ENCODE measurements at regions not wholly inside any gene's neighbourhood (a gene's known extent, or its start where the extent isn't known, plus 50 kb on each side); places are given as distances from the start of the nearest gene placed in this dataset.
"Not testable (repeated sequence)": the region's sequence is repeated elsewhere in the genome, so short reads cannot be mapped to it uniquely, and the experiment has no call there.

DNA sequence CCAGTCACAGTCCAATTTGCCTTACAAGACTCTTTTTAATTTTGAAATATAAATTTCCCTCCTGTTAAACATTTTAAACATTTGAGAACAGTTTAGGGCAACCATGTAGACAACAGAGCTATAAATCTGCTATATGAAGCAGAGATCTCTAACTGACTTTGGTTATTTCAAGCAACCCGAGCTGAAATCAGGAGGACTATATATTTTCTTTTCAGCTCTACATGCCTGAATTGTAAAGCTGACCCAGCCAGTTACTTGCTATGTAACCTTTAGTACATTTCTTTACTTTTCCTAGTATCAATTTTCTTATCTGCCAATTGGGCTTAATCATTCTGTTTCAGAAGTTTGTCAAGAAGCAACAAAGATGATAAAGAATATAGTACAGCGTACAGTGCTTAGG, 457.4 kb upstream of the NECTIN3 start:
- TF ChIP-seq, protein P1, sequence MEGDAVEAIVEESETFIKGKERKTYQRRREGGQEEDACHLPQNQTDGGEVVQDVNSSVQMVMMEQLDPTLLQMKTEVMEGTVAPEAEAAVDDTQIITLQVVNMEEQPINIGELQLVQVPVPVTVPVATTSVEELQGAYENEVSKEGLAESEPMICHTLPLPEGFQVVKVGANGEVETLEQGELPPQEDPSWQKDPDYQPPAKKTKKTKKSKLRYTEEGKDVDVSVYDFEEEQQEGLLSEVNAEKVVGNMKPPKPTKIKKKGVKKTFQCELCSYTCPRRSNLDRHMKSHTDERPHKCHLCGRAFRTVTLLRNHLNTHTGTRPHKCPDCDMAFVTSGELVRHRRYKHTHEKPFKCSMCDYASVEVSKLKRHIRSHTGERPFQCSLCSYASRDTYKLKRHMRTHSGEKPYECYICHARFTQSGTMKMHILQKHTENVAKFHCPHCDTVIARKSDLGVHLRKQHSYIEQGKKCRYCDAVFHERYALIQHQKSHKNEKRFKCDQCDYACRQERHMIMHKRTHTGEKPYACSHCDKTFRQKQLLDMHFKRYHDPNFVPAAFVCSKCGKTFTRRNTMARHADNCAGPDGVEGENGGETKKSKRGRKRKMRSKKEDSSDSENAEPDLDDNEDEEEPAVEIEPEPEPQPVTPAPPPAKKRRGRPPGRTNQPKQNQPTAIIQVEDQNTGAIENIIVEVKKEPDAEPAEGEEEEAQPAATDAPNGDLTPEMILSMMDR (conservative IDR thresholded peaks at IDR 0.05; ENCODE audit: low read length) = no peak
- H3K4me3 ChIP-seq (ENCODE audit: low read length) = no peak overlapping the region
- no peak for DNase-seq (ENCODE audit: low read depth)

DNA sequence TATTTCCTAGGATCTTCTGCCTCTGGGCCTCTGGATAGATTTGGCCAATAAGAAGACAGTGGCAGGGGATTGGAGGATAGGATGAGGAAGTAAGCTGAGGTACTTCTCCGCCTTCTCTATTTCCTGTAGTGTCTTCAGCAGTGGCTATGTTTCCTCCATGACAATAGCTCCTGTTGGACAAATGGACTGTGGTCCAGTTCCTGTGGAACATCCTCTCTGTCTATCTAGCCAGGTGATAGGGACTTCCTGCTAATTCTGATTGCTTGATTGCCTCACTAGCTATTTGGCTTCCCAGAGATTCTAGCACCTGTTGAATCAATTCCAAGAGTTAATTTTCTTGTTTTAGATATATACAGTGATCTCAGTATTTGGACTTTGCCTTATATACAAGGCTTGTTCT, 456.2 kb upstream of the NECTIN3 start:
- TF ChIP-seq, protein P1 (conservative IDR thresholded peaks at IDR 0.05; ENCODE audit: low read length) = no peak
- no peak for DNase-seq (ENCODE audit: low read depth)
- H3K4me3 ChIP-seq (ENCODE audit: low read length) = no peak overlapping the region

DNA sequence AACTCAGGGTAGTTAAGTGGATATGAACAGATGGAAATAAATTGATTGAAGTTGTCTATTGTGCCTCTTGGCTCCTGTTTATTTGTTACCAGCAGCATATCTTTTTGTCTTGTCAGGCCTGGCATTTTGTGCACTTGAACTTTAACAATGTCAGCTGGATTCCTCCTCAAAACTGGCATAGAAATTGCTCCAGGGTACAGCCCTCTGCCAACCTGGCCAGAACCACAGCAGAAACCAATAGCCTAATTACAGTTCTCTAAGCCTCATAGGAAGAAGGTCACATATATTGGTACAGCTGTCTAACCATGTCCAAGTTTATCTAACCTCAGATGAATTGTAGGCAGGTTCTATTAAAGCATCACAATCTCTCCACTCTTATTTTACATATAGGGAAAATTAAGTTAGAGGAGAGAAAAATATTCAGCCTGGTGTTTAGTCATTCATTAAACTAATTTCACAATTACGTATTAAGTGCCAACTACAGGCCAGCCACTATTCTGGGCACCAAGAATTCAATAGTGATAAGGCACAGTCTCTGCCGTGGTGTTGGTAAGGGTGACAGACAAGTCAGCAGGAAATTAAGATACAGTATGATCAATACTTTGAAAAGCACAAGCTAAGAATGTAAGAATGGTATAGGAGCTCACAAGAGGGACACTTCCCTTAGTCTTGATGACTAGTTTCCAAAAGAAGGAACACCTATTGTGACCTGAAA, 452.9 kb upstream of the NECTIN3 start:
- no peak for DNase-seq (ENCODE audit: low read depth)
- TF ChIP-seq, protein P1 (conservative IDR thresholded peaks at IDR 0.05; ENCODE audit: low read length) = no peak
- H3K4me3 ChIP-seq (ENCODE audit: low read length) = no peak overlapping the region

DNA sequence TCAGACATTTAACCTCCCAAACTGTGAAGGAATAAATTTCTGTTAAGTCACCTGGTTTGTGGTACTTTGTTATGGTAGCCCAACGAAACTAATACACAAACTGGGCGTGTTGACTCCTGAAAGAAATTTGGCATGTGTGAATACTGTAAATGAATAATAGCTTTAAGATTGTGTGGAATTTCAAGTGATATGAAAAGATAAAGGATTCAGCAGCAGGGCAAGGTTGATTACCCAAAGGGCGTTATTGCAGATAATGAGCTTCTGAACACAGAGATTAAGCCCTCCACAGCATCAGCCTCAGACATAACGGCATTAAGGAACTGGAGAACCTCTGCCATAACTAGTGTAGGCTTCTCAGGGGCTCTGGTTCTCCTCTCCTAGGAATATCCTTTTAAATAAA, 451.5 kb upstream of the NECTIN3 start:
- no peak overlapping the region for H3K4me3 ChIP-seq (ENCODE audit: low read length)
- no peak for DNase-seq (ENCODE audit: low read depth)
- TF ChIP-seq, protein P1 (conservative IDR thresholded peaks at IDR 0.05; ENCODE audit: low read length) = no peak

DNA sequence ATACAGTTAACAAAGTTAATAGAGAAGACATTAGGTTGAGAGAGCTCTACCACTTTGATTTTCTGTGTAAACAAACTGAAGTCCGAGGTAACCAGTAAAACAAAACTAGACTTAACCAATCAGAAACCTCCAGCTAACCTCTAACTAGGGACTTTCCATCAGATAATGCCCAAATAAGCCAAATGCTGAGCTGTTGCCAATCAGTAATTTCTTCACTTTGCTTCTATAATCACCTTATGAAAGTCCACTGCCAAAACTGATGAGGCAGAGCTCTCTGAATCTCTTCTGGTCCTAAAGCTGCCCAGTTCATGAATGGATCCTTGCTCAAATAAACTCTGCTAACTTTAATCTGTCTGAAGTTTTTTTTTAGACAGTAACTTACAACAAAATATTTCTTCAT, 448.0 kb upstream of the NECTIN3 start:
- no peak for DNase-seq (ENCODE audit: low read depth)
- no peak overlapping the region for H3K4me3 ChIP-seq (ENCODE audit: low read length)
- TF ChIP-seq, protein P1 (conservative IDR thresholded peaks at IDR 0.05; ENCODE audit: low read length) = no peak

DNA sequence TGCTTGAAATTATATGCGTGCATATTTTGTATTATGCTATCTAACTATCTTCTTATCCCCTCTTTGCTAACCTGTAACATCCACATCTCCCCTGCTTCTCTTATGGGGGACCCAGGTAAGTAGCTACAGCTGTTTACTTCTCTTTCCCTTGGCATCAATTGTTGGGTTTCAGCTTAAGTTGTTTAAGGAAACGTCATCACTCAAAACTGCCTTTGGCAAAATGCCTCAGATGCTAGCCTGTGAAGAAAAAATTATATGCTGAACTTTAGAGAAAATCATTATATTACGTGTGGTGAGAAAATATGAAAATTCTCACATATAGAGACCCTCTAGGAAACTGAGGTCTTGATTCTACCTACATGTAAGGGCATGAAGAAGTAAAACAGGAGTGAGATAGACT, 447.0 kb upstream of the NECTIN3 start:
- H3K4me3 ChIP-seq (ENCODE audit: low read length) = no peak overlapping the region
- TF ChIP-seq, protein P1 (conservative IDR thresholded peaks at IDR 0.05; ENCODE audit: low read length) = no peak
- DNase-seq (ENCODE audit: low read depth) = peak; percentile 16

DNA sequence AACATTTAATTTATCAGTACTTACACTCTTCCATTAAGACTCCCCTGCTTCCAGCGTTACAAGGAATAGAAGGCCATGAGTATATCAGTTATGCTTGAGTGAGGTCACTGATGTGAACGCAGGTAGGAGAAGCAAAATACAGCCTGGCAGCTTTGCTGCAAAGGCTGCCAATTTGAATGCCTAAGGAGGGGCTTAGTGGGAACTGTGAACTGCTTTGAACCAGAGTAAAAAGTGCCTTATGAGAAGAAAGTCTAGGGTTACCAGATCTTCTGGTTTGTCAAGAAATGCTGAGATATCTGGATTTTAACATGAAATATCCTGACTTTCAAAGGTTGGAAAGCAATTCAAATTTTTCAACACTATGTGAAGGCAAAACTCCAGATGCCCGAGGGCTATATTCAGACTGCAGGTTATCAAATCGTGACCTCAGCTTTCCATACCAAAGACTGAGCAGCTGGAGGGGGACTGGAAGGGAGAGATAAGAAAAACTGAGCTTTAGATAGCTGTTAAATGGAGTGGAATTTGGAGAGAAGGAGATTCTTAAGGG, 446.3 kb upstream of the NECTIN3 start:
- no peak for DNase-seq (ENCODE audit: low read depth)
- TF ChIP-seq, protein P1 (conservative IDR thresholded peaks at IDR 0.05; ENCODE audit: low read length) = no peak
- H3K4me3 ChIP-seq (ENCODE audit: low read length) = no peak overlapping the region

DNA sequence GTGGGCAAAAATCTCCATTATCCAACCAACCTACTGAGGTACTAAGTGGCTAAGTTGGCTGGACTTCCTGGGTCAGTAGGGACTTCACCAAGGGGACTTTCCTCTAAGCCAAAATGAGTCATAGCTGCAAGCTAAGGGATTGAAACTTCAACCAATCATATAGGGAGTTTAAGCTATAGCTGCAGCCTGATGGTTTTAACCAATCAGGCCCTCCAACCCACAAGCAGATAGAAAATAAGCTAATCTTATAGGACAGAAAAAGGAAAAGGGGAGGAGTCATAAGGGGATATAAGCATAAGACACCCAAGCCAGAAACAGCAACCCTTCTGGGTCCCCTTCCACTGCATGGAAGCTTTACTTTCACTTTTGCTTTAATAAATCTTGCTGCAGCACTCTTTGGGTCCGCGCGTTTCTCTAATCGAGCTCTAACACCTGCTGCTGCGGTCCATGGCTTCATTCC, 444.9 kb upstream of the NECTIN3 start:
- not testable (repeated sequence) for DNase-seq (ENCODE audit: low read depth); H3K4me3 ChIP-seq (ENCODE audit: low read length)
